Activated CD8-positive, alpha-beta memory T cell treated with anti-CD3 and anti-CD28 coated beads for 24 hours (primary cell): ENCODE measurements at regions not wholly inside any gene's neighbourhood (a gene's known extent, or its start where the extent isn't known, plus 50 kb on each side); places are given as distances from the start of the nearest gene placed in this dataset.
"Not testable (repeated sequence)": the region's sequence is repeated elsewhere in the genome, so short reads cannot be mapped to it uniquely, and the experiment has no call there.

Experiments used
- DNase-seq: peaks from one replicate; pipeline ENCODE4 v3.0.0-alpha.2; 2020

DNA sequence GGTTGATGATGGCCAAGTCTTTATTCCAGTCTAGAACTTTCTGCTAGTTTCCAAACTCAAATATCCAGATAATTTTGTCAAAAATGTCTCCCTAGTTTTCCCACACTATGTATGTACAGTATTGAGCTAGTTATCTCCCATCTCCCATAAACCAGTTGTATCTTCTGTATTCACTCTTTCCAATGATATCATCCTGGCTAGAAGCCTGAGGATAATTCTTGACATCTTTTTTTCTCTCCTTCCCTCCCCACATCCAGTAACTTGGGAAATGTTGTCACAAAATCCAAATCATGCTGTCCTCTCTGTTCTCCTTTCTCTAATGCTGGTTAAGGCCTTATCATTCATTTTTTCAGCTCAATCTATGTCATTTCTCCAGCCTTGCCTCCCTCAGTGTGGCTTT lies 553.8 kb upstream of the FANCL start:
- no peak for DNase-seq

GRCh38 chr2:58794103-58794502 lies 553.0 kb upstream of the FANCL start:
- no peak for DNase-seq

DNA sequence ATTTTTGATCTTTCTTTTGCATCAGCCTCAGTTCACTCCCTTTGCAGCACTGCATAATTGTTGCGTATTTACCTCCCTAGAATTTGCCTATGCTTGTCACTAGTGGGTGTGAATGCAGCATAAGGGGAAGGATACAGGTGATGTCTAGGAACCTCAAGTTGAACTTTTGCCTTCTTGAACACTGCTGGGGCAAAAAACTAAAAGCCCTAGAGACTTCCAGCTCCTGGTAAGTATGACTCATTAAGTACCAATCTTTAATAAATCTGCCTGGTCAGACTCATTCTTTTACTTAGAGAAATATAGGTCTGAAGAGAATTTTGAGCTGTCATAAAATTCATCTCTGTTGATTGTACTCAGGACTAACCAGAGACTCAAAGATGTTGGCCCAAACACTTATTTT lies 547.3 kb upstream of the FANCL start:
- DNase-seq, result no peak

DNA sequence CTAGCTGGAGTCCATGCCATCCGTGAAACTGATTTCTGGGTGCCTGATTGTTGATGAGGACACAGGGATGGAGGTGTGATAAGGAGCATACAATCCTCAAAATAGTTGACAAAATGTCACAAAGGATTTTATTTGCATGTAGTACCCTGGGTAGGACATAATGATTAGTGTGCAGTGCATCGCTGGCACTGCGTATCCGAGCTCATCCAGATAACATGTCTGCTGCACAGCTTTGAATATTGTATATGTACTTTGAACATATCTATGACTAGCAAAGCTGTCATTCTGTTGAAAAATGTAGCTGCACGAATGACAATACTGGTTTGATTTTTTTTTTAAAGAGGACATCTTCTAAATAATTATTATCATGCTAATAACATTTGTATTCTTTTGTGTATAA lies 529.7 kb upstream of the FANCL start:
- DNase-seq, result no peak

DNA sequence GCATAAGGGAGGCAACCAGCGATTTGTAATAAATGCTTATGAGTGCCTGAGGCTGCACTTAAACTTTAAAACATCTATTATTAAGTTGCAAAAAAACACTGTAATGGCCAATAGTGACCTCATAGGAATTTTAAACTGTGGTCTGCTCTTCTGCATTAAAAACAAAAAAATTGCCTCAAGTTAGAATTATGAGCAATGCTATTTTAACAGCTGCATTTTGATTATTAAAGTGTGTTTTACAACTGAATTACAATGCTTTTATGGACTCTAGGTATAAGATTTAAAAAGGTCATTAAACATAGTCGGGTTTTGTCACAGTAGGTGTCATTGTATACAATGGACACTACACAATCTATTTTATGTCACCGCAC lies 528.7 kb upstream of the FANCL start:
- DNase-seq, result no peak

GRCh38 chr2:58769111-58769863 lies 528.2 kb upstream of the FANCL start:
- DNase-seq, result no peak

GRCh38 chr2:58768715-58769080 lies 527.6 kb upstream of the FANCL start:
- no peak for DNase-seq

DNA sequence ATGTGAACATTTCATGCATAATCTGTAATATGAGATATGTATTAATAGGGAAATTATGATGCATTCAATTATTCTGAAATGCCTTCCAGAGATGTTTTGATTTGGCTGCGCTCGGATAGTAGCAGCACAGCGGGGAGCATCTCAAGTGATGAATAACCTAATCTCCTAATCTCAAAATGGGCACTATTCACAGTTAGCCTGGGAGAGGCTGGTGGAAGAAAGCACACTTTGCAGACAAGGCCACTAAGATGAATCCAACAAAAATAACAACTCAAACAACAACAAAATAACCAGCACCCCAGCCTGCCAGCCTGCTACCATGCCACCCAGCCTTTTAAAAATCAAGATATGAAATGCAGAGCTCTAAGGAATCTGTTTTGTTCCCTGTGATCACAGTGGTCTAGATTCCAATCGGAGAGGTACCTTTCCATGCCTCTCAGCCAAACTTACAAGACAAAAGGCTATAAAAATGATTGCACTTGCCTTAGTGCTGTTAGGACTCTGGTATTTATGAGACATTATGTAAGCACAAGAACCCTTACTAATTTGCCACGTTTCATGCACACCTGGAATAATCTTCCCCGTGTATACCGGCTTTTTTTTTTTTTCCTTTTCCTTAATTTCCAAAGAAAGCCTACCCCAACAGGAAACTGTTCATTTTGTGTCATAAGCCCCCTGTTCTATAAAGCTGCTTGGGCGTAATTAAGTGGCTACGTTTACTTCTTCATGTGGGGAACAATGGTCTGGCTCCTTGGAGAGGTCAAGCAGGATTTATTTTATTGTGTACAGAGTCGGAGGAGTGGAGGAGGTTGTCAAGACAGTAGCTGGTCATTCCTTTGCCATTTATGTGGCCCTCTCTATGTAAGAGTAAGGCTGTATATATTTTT lies 526.9 kb upstream of the FANCL start:
- no peak for DNase-seq

- no peak for DNase-seq
Observed at GRCh38 chr2:58764338-58765104, 523.4 kb upstream of the FANCL start.

DNA sequence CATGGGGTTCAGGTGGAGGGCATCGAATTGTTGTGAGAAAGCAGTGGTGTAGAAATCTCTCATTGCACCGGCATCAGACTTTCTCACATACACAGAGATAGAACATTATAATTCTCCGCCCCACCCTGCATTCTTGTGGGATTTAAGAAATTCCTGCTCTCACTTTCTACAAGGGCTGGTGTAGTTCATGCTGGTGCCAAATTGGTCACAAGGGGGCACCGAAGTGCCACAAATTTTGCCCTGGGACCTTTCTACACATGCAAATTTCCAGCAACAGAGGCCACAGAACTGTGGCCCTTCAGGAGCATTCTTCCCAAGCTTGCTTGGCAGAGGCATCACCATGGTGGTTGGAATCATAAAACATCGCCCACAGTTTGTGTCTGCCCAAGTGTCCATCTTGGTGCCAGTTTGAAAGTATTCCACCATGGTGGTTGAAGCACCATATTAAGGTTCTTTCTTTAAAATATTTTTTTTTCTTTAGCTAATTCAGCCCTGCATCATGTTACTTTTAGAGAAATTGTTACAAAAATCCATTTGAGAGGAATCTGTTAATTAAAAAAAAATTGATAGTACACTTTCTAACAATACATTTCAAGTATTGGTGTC lies 521.2 kb upstream of the FANCL start:
- peak; percentile 56 for DNase-seq

DNA sequence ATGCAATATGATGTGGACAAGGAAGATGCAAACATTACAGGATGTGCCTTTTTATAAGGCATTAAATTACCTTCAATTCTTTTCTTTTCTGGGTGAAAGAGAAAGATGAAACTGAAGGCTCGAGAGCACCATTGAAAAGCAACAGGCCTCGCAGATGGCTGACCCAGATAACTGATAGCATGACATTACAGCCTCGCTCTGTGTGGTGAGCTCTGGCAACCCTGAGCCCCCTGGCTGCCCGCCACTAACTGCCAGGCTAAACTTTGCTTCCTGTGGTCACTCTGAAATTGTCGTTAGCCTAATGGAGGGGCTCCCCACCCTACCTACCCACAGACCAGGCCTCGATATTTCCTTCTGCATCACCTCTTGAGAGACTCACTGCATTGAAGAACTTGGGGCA lies 516.8 kb upstream of the FANCL start:
- no peak for DNase-seq

DNA sequence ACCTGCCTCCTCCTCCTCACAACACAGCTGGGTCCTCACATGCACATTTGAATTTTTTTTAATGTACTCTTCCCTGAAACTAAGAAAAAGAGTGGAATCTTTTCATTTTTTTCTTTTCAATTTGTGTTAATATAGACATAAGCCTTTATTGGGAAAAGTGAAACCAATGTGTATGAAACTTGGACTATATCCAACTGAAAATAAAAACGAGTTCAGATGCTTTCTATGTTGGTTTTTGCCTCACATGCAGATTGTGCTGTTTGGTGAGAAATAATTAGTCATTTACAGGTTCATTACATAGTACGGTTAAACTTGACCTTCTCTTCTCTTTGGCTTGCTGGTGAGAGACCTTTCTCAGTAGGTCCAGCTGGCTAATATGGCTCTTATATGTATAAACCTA lies 515.2 kb upstream of the FANCL start:
- DNase-seq, result no peak

DNA sequence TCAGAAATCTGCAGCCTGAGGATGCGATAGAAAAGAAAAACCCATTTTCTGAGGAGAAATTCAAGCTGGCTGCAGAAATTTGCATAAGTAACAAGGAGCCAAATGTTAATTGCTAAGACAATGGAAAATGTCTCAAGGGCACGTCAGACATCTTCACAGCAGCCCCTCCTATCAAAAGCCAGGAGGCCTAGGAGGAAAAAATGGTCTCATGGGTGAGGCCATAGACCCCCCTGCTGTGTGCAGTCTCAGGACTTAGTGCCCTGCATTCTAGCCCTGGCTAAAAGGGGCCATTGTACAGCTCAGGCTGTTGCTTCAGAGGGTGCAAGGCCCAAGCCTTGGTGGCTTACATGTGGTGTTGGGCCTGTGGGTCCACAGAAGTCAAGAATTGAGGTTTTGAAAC lies 511.4 kb upstream of the FANCL start:
- DNase-seq, result not testable (repeated sequence)

- not testable (repeated sequence) for DNase-seq
Observed at GRCh38 chr2:58751676-58752075, 510.6 kb upstream of the FANCL start.

DNA sequence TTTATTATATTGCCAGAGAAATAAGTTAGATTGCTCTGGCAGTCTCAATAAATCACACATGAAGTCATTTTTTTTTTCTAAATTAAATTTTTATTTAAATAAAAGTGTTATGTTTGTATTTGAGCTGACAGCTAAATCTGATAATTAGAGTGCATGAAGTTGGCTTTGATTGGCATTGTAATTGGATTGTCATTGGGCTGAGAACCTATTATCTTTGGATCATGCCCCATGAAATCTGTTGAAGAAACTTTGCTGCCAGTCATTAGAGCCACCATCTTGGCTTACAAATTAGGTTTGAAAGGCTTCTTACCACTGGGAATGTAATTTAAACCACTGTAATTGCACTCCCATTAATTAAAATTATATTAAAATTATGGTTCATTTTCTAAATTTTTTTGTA lies 507.9 kb upstream of the FANCL start:
- DNase-seq, result no peak

- not testable (repeated sequence) for DNase-seq
Observed at GRCh38 chr2:58745334-58745733, 504.2 kb upstream of the FANCL start.

DNA sequence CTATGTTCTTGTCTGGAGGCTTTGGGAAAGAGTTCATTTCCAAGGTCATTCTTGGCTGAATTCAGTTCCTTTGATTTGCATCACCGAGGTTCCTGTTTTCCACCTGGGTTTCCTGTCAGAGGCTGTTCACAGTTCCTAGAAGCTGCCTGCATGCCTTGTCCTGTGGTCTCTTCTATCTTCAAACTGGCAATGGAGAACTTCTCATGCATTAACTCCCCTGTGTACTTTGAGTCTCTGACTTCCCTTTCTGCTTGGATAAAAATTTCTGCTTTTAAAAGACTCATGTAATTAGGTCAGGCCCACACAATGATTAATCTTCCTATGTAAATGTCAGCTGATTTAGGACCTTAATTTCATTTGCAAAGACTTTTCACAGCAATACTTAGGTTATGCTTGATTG lies 499.3 kb upstream of the FANCL start:
- DNase-seq, result no peak

- no peak for DNase-seq
Observed at GRCh38 chr2:58739033-58739432, 497.9 kb upstream of the FANCL start.

DNA sequence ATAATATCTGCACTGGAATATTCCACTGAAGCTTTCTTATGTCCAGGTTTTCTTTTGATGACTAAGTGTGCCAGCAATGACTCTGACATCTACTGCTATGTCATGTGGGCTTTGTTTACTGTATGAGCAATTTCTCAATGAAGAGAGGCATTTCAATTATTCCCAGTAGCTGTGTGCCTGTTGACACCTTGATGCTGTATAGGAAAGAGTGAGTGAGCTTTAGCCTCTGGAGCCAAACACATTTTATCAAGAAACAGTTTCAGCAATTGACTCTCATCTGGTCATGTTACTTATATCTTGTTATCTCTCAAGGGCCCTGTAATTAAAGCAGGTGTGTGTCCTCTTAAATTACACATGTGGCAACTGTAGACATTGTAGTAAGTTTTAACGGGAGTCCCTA lies 493.2 kb upstream of the FANCL start:
- DNase-seq, result no peak

DNA sequence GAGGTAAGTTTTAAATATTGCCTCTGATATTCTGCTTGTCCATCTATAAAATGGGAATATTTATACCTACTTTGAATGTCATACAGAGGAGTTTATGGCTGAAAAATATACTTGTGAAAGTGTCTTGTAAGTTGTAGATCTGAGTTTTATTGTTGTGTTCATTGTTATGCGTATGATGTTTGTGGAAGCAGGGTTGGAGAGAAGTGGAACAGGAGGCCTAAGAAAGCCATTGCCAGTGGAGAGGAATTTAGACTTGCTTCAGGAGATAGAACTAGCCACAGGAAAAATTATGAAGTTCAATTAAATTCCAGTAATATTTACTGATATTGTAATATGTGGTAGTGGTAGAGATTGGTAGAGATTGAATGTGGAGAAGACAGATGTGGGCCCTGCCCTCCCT lies 491.9 kb upstream of the FANCL start:
- DNase-seq, result no peak

DNA sequence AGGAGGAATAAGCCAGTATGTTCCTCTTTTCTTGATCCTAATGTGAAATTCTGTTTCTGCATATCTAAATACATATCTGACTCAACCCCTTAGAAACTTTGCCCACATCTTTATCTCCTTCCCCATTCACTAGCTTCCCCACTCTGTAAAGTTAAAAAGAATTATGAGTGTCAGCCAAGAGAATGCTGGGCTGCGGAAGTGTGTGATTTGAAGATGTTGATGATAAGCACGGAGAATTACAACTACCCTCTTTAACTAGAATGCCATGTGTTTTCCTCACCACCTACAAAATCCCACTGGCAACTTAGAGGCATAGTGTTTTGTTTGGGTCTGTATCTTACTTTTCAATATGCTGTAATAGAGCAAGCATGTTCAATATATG lies 490.4 kb upstream of the FANCL start:
- no peak for DNase-seq

- DNase-seq, result no peak
Observed at GRCh38 chr2:58730764-58731487, 489.8 kb upstream of the FANCL start.
